GM19351 (cell line): ENCODE measurements at regions not wholly inside any gene's neighbourhood (a gene's known extent, or its start where the extent isn't known, plus 50 kb on each side); places are given as distances from the start of the nearest gene placed in this dataset.

Experiments
- ATAC-seq: cut with Tn5 transposase; IDR thresholded peaks from one replicate; pipeline ENCODE4 v1.9.1; 2021; ENCODE audit warnings: mild to moderate bottlenecking, moderate library complexity; ENCODE audit not compliant: unreplicated experiment

DNA sequence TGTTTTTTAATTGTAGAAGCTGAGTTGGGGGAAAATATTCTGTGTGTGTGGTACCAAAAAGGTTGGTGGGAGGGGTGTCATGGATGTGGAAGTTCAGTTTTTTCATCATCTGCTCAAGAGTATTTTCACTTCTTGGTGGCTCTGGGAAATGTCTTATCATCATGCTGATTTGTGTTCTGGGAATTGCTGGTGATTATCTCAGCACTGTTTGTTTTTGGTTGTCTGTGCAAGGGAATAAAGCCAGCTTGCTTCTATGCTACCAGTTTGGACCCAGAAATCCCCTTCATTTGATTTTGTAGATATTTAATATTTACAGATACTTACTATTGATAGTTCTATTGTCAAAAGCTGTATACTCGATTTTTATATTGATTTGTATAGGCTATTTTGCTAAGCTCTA, 2289.7 kb downstream of the MAT2B start:
- no peak for ATAC-seq

GRCh38 chr5:165805756-165806155, 2300.3 kb downstream of the MAT2B start:
- no peak for ATAC-seq

- ATAC-seq: no peak
Measured at GRCh38 chr5:165808335-165808734, 2302.9 kb downstream of the MAT2B start.

- ATAC-seq: no peak
Measured at GRCh38 chr5:165809914-165810313, 2304.5 kb downstream of the MAT2B start.

DNA sequence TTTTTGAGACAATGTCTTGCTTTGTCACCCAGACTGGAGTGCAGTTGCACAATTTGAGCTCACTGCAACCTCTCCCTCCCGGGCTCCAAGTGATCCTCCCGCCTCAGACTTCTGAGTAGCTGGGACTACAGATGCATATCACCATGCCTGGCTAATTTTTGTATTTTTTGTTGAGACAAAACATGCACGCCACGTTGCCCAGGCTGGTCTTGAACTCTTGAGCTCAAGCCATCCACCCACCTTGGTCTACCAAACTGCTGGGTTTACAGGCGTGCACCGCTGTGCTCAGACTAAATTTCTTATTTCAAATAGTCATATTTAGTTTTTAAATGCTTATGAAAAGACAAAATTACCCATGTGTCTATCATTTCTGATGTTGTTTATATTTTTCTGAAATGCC, 2324.1 kb downstream of the MAT2B start:
- no peak for ATAC-seq

GRCh38 chr5:165834891-165835290, 2329.5 kb downstream of the MAT2B start:
- no peak for ATAC-seq

- ATAC-seq: no peak
Measured at GRCh38 chr5:165836046-165836445, 2330.6 kb downstream of the MAT2B start.

DNA sequence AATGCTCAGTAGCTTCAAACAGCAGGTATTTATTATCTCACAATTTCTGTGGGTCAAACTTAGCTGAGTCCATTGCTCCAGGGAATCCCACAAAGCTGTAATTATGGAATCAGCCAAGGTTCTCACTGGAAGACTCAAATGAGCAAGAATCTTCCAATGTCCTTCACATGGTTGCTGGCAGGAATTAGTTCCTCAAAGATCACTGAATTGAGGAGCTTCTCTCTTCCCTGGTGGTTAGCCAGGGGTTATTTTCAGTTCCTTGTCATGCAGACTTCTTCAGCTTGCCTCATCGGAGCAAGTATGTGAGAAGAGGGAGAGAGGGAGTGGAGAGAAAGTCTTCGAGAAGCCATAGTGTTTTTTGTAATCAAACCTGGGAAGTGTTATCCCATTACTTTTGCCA, 2331.9 kb downstream of the MAT2B start:
- no peak for ATAC-seq

- ATAC-seq: no peak
Measured at GRCh38 chr5:165844571-165844970, 2339.2 kb downstream of the MAT2B start.

GRCh38 chr5:165858118-165858517, 2352.7 kb downstream of the MAT2B start:
- no peak for ATAC-seq

GRCh38 chr5:165859251-165859650, 2353.8 kb downstream of the MAT2B start:
- no peak for ATAC-seq

DNA sequence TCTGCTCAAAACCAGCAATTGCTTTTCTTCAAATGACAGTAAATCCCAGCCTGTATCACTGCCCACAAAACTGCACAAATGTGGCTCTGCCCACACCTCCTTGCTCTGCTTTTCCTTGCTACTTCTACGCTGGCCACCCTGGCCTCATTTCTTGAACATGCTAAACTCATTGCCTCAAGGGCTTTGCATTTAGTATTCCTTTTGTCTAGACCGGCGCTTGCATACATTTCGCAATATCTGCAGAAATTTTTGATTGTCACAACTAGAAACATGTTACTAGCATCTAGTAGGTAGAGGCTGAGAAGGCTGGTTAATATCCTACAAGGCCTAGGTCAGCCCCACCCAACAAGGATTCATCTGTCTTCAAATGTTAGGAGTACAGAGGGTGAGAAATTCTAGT, 2357.8 kb downstream of the MAT2B start:
- no peak for ATAC-seq

GRCh38 chr5:165871291-165871690, 2365.9 kb downstream of the MAT2B start:
- ATAC-seq: no peak

DNA sequence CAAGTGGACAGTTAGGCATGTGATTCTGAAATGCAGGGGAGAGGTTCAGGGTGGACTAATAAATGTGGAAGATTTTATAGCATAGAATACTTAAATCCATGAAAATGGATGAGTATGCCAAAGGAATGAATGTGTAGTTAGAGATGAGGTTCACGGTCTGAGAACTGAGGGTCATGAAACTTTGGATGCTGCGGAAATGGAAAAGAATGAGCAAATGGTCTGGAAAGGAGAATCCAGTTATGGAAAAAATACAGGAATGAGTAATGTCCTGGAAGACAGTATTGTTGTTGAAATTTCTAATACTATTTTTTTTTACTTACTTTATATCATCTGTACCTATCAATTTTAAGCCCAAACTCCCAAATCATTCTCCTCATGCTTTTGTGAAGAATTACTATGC, 2369.4 kb downstream of the MAT2B start:
- no peak for ATAC-seq

- no peak for ATAC-seq
Measured at GRCh38 chr5:165876538-165876937, 2371.1 kb downstream of the MAT2B start.

- no peak for ATAC-seq
Measured at GRCh38 chr5:165877475-165877874, 2372.1 kb downstream of the MAT2B start.

DNA sequence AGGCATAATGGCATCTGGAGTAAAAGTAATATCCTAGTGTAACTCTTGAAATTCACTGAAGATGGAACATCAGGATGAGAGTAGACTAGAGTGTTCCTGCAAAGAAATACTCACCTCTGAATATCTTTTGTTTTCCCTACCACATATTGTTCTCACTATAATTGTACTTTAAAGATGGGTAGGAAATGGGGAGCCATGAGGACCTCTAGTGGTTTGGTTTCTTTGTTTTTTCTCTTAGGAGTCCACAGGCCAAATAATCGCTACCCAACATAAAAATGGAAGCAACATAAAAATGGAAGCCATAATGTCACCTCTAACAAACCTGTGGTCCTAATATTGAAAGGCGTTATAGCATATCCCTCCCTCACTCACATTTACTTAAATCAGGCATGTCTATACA, 2375.8 kb downstream of the MAT2B start:
- ATAC-seq: no peak

- no peak for ATAC-seq
Measured at GRCh38 chr5:165882099-165882498, 2376.7 kb downstream of the MAT2B start.

- no peak for ATAC-seq
Measured at GRCh38 chr5:165885623-165886350, 2380.4 kb downstream of the MAT2B start.

DNA sequence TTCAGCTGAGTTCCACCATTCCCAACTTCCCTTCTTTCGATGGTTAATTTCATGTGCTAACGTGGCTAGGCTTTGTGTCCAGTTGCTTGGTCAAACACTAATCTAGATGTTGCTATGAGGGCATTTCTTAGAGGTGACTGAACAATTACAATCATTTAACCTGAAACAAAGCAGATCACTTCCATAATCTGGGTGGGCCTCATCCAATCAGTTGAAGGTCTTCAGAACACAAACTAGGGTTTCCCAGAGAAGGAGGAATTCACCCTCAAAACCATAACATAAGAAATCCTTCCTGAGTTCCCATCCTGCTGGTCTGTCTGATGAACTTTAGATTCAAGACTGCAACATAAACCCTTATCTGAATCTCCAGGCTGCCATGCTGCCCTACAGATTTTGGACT, 2381.7 kb downstream of the MAT2B start:
- ATAC-seq: no peak

- ATAC-seq: no peak
Measured at GRCh38 chr5:165892383-165892782, 2387.0 kb downstream of the MAT2B start.

DNA sequence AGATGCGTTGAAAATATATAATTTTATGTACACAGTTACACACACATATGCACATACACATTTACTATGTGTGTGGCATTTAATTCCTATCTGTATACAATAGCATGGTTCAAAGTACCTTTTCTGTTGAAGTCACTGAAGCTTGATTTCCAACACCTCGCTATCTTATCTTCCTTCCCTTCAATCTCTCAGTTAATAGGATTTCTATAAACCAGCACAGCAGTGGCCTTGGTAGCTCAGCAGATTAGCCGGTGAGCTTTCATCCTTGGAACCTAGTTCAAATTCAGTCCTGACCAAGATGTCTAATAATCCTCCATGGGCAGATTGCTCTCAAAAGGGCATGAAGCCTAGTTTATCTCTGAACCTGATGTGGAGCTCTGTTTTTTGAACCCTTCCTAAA, 2389.5 kb downstream of the MAT2B start:
- no peak for ATAC-seq

- no peak for ATAC-seq
Measured at GRCh38 chr5:165903835-165904234, 2387.6 kb upstream of the WWC1 start.
